RWPE2 (cell line): ENCODE measurements at regions not wholly inside any gene's neighbourhood (a gene's known extent, or its start where the extent isn't known, plus 50 kb on each side); places are given as distances from the start of the nearest gene placed in this dataset.

Source experiments
- ATAC-seq: fragments of 200-7000 bp; cut with Tn5 transposase; 3 replicates; pipeline ENCODE4 v1.9.1; 2021; ENCODE audit warnings: low read depth
- DNase-seq: peaks from one replicate; pipeline ENCODE4 v3.0.0-alpha.2; 2020; ENCODE audit warnings: low spot score
- H3K27ac ChIP-seq: fragments of 450-650 bp; 2 replicates; pipeline ENCODE4 v1.5.1; 2017; ENCODE audit warnings: mild to moderate bottlenecking; ENCODE audit not compliant: poor library complexity, severe bottlenecking
- H3K27me3 ChIP-seq: fragments of 250-450 bp; sonication (Bioruptor Pico); 2 replicates; pipeline ENCODE4 v1.5.1; 2021; ENCODE audit warnings: mild to moderate bottlenecking, moderate library complexity; ENCODE audit not compliant: insufficient read depth, poor library complexity, severe bottlenecking
- H3K36me3 ChIP-seq: fragments of 250-450 bp; sonication (Bioruptor Pico); 2 replicates; pipeline ENCODE4 v1.5.1; 2020; ENCODE audit warnings: low read depth, mild to moderate bottlenecking, moderate library complexity
- H3K4me1 ChIP-seq: fragments of 250-450 bp; sonication (Bioruptor Pico); 2 replicates; pipeline ENCODE4 v1.5.1; 2021; ENCODE audit warnings: mild to moderate bottlenecking, moderate library complexity; ENCODE audit not compliant: insufficient read depth, poor library complexity, severe bottlenecking
- H3K4me3 ChIP-seq: fragments of 250-450 bp; sonication (Bioruptor Pico); 2 replicates; pipeline ENCODE4 v1.5.1; 2021; ENCODE audit warnings: mild to moderate bottlenecking, moderate library complexity; ENCODE audit not compliant: severe bottlenecking
- H3K9me3 ChIP-seq: fragments of 250-450 bp; sonication (Bioruptor Pico); 2 replicates; pipeline ENCODE4 v1.5.1; 2021; ENCODE audit warnings: mild to moderate bottlenecking, moderate library complexity; ENCODE audit not compliant: severe bottlenecking
- CTCF ChIP-seq: fragments of 450-650 bp; IDR thresholded peaks from one replicate; pipeline ENCODE4 v1.5.1; 2017; ENCODE audit warnings: mild to moderate bottlenecking, moderate library complexity; ENCODE audit not compliant: poor library complexity, severe bottlenecking

- Histone ChIP-seq H3K36me3 (no peaks in the 10 kb centered on the region), H3K27me3 (peaks cover 19% of the 10 kb centered on the region), H3K4me3 (no peak overlapping the region), H3K4me1 (no peaks in the 10 kb centered on the region), H3K9me3 (no peaks in the 10 kb centered on the region), H3K27ac (no peak overlapping the region)
- ATAC-seq, result no peak
- TF ChIP-seq CTCF, result no peak
- DNase-seq, result no peak
Measured at GRCh38 chr12:115898670-115899069, 378.8 kb downstream of the MED13L start.

GRCh38 chr12:115897729-115898128, 379.8 kb downstream of the MED13L start:
- no peak overlapping the region for H3K4me3 ChIP-seq
- no peak for TF ChIP-seq CTCF
- no peaks in the 10 kb centered on the region for H3K4me1 ChIP-seq
- H3K27me3 ChIP-seq, result peaks cover 11% of the 10 kb centered on the region
- H3K9me3 ChIP-seq, result no peaks in the 10 kb centered on the region
- no peaks in the 10 kb centered on the region for H3K36me3 ChIP-seq
- 0 out of 3 replicates have a peak, but pooled peaks have one; percentile 23 for ATAC-seq
- no peak overlapping the region for H3K27ac ChIP-seq
- no peak for DNase-seq

- peak; percentile 18 for TF ChIP-seq CTCF
- Histone ChIP-seq H3K9me3 (no peaks in the 10 kb centered on the region), H3K36me3 (no peaks in the 10 kb centered on the region), H3K4me1 (no peaks in the 10 kb centered on the region), H3K27me3 (no peaks in the 10 kb centered on the region), H3K4me3 (no peak overlapping the region), H3K27ac (no peak overlapping the region)
- DNase-seq (no peak), ATAC-seq (no peak)
Measured at GRCh38 chr12:115895247-115895646, 382.2 kb downstream of the MED13L start.

- DNase-seq, result no peak
- Histone ChIP-seq H3K4me3 (no peak overlapping the region), H3K27ac (no peak overlapping the region), H3K27me3 (no peaks in the 10 kb centered on the region), H3K36me3 (no peaks in the 10 kb centered on the region), H3K9me3 (no peaks in the 10 kb centered on the region), H3K4me1 (no peaks in the 10 kb centered on the region)
- no peak for ATAC-seq
- no peak for TF ChIP-seq CTCF
Measured at GRCh38 chr12:115891556-115892164, 385.8 kb downstream of the MED13L start.

- no peak for ATAC-seq
- no peaks in the 10 kb centered on the region for H3K36me3 ChIP-seq
- TF ChIP-seq CTCF, result no peak
- no peak overlapping the region for H3K4me3 ChIP-seq
- no peak for DNase-seq
- no peaks in the 10 kb centered on the region for H3K4me1 ChIP-seq
- H3K27ac ChIP-seq, result no peak overlapping the region
- H3K9me3 ChIP-seq, result no peaks in the 10 kb centered on the region
- no peaks in the 10 kb centered on the region for H3K27me3 ChIP-seq
Measured at GRCh38 chr12:115886666-115887065, 390.8 kb downstream of the MED13L start.
